GM12892 (cell line): ENCODE measurements at regions not wholly inside any gene's neighbourhood (a gene's known extent, or its start where the extent isn't known, plus 50 kb on each side); places are given as distances from the start of the nearest gene placed in this dataset.
"Not testable (repeated sequence)": the region's sequence is repeated elsewhere in the genome, so short reads cannot be mapped to it uniquely, and the experiment has no call there.

Source experiments
- DNase-seq: peaks from one replicate; pipeline ENCODE4 v3.0.0; 2011; ENCODE audit not compliant: insufficient read length
- FAIRE-seq: peaks from 2 replicates; lab custom pipeline; 2011; peaks lifted over from hg19 to GRCh38; lab: Jason Lieb, UNC
- POLR2A ChIP-seq: IDR thresholded peaks from 2 replicates; pipeline ENCODE4 v1.6.1; 2011; ENCODE audit warnings: low read depth, low read length, control low read depth
- POLR2AphosphoS5 ChIP-seq: IDR thresholded peaks from 2 replicates; pipeline ENCODE4 v1.6.1; 2011; ENCODE audit warnings: low read depth, low read length, control low read depth
- TAF1 ChIP-seq: IDR thresholded peaks from 2 replicates; pipeline ENCODE4 v1.6.1; 2011; ENCODE audit warnings: low read depth, mild to moderate bottlenecking, control low read depth, low read length, borderline replicate concordance

DNA sequence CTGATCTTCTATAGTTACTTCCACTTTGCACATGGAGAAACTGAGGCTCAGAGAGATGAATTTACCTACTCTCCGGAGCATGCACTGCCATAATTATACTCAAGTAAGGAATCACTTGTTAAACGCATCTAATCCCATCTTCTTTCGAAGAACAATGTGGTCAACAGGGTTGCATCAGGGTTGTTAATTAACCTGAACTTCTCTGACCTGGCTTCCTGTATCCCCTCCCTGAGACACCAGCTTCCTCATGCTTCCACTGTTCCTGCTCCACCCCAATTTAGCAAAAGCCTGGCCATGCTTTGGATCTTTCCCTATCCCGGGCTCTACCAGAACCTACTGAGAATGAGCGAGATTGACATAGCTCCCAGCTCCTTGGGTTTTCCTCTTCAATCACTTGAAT lies 136.7 kb downstream of the SMIM20 start:
- no peak for DNase-seq
- no peak for TF ChIP-seq POLR2A
- TF ChIP-seq TAF1 = no peak
- TF ChIP-seq POLR2AphosphoS5 = no peak
- FAIRE-seq = no peak

DNA sequence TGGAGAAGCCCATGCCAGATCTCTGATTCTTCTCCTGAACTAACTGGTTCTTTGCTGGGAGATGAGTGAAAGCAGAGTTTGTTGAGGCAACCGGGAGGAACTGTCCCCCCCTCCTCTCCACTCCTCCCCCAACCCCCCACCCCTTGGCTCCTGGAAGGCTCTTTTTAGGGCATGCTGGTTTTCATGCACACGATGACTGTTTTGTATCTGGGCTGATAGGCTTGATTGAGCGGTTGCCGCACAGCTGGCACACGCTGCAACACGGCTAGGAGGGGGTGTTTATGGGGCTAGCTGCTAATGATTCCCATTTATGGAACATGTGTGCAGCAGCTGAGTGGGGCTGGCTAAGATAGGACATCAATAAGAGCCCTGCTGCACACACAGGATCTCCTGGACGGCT lies 137.2 kb downstream of the SMIM20 start:
- FAIRE-seq = no peak
- no peak for TF ChIP-seq POLR2AphosphoS5
- no peak for TF ChIP-seq TAF1
- no peak for TF ChIP-seq POLR2A
- no peak for DNase-seq

DNA sequence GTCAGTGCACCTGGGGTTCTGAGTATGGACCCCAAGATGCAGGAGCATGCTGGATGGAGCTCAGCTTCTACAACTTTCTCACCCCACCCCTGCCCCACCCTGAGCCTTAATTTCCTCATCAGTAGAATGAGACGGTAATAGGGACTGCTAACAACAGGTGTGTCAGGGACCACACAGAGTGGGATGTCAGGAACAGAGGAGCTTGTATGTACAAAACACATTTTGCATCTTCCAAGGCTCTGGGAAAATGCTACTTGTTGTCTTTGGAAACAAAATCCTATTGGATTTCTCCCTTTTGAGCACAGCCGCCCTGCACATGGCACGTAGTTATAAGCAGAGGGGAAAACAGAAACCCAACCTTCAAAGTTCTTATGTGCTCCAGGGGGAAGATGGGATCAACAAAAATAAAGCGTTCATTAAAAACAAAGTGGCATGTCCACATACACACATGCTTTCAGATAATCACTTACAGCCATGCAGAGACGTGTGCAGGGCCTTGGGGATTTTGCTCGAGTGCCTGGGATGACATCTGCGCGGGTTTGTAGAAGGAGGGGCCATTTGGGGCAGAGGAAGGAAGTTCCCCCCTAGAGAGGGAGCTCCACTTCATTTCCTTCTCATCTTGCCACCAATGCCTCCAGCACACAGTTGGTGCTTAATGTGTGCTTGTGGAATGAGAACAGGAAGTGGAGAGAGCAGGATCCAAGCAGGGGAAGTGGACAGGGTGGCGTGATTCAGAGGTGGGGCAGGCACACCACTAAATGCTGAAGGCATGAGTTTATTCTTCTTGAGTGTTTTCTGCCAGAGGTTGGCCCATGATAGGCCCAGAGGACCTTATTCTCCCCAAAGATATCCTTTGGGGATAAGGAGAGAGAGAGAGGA lies 138.9 kb downstream of the SMIM20 start:
- TF ChIP-seq POLR2AphosphoS5 = no peak
- no peak for TF ChIP-seq TAF1
- TF ChIP-seq POLR2A = no peak
- FAIRE-seq (peak; percentile 33), DNase-seq (no peak)

DNA sequence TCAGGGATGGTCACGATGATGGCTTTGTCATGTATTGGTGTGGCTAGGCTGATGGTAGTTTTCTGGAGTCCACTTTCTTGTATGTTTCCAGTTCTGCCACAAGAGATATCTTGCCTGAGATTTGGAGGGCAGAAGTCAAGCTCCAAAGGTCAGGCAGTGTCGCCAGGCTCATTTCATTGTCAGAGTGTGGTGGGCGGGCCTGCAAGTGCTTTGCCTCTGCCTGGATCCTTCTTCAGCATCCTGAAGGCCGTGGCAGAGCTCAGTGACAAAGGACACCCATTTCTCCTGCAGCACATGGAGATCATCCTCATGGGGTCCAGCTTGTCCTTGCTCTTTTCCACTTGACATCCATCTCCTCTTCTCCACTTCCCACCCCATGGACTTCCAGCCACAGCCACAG lies 139.7 kb downstream of the SMIM20 start:
- TF ChIP-seq POLR2AphosphoS5 (no peak), POLR2A (no peak), TAF1 (no peak)
- FAIRE-seq = no peak

DNA sequence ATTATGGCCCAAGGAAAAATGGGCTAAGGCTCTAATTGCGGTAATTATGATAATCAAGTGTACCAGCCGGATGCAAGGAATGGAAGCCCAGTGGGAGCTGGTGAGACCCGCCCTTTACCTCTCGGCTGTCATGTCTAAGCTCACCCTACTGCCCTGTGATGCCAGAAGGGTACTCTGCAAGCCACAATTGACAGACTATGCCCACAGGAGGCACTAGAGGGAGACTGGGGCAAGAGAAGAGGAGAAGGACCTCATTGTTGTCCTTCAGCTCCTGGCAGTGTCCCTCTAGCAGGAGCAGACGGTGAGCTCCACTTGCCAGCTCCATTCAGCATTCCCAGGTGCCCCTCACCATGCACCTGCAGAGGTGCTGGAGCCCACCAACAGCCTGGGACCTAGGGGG lies 141.8 kb downstream of the SMIM20 start:
- TF ChIP-seq POLR2A = no peak
- TF ChIP-seq POLR2AphosphoS5 = no peak
- FAIRE-seq (no peak), DNase-seq (no peak)

More for the DNA sequence above, 139.7 kb downstream of the SMIM20 start:
- DNase-seq = no peak

DNA sequence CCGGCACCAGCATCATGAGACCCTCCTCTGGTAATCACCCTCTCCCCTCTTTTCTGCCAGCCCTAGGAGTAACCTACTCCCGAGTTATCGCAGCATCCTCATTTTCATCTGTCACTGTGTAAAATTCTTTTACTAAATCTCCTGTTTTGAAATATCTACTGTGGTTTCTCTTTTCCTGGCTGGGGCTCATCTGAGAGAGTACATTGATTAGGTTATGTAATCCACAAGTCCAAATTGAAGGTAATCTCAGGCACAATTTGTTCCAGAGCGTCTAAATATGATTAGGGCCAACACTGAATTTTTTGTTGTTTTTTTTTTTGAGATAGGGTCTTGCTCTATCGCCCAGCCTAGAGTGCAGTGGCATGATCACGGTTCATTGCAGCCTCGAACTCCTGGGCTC lies 142.4 kb downstream of the SMIM20 start:
- no peak for DNase-seq
- FAIRE-seq = no peak
- no peak for TF ChIP-seq POLR2AphosphoS5
- no peak for TF ChIP-seq POLR2A
- no peak for TF ChIP-seq TAF1

DNA sequence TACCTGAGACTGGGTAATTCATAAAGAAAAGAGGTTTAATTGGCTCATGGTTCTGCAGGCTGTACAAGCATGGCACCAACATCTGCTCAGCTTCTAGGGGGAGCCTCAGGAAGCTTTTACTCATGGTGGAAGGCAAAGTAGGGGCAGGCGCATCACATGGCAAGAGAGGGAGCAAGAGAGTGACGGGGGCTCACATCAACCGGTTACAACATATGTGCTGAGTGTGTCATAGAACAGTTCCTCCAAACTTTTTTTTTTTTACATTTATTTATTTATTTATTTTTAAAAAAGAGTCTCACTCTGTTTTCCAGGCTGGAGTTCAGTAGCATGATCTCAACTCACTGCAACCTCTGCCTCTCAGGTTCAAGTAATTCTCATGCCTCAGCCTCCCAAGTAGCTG lies 143.8 kb downstream of the SMIM20 start:
- FAIRE-seq, DNase-seq: not testable (repeated sequence)

DNA sequence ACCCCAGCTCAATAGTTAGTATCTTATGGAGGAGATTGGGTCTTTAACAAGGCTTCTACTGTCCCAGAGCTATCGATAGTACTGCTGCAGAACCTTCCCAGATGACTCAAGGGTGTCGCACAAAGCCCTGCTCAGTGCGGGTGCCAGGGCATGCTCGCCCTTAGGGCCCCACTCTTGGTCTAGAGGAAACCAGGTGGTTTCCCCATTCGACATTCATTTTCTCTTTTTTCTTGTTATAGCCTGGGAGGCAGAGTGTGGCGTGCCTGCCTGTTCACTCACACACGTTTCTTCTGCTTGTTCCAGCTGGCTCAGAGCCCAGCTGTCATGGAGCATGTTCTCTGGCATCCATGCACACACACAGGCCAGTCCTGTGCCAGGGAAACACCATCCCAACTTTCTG lies 144.5 kb downstream of the SMIM20 start:
- DNase-seq (no peak), FAIRE-seq (peak; percentile 89)
- TF ChIP-seq POLR2A (no peak), TAF1 (no peak), POLR2AphosphoS5 (no peak)

DNA sequence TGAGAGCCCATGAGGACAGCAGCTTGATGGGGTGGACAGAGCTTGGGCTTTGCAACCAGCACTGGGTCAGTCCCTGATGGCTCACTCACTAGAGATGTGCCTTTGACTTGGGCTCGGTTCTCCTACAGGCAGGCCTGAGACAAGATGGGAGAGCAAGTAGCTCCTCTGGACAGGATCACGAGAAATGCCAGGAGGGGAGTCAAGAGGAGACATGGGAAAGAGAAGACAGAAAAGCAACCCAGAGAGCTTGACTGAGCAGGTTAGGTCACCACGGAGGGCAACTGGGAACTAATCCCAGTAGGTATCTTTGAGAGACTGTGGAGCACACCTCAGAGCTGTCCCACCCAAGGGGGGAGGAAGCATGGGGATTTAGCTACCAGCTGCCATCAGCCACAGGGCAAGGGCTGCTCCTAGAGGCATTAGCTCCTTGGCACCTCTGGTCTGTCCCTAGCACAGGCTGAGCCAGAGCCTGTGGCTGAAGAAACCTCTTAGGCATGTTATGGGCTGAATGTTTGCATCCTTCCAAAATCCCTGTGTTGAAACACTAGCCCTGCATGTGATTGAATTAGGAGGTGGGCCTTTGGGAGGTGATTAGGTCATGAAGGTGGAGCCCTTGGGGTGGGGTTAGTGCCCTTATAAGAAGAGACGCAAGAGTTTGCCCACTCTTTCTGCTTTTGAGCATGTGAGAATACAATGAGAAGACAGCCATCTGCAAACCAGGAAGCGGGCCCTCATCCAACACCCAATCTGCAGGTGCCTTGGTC lies 145.6 kb downstream of the SMIM20 start:
- TF ChIP-seq TAF1 (no peak), POLR2A (no peak), POLR2AphosphoS5 (no peak)
- DNase-seq (no peak), FAIRE-seq (no peak)

DNA sequence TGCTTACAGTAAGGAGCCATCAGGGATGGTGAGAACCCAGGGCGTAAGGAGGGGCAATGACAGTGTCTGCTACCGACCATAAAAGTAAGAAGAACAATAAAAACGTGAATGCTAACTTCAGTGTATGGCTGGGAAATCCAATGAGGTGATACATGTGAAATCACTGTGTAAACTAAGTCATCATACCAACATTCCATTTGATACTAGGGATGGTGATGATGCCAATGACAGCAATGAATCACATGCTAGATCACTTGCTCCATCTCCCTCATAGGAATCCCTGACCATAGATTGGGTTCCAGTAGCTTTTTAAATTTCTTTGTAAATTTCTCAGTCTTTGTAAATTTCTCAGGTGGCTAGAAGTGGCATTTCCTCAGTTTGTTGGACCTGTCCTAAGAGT lies 146.3 kb downstream of the SMIM20 start:
- FAIRE-seq (peak; percentile 21), DNase-seq (no peak)
- TF ChIP-seq POLR2AphosphoS5 (no peak), POLR2A (no peak), TAF1 (no peak)

DNA sequence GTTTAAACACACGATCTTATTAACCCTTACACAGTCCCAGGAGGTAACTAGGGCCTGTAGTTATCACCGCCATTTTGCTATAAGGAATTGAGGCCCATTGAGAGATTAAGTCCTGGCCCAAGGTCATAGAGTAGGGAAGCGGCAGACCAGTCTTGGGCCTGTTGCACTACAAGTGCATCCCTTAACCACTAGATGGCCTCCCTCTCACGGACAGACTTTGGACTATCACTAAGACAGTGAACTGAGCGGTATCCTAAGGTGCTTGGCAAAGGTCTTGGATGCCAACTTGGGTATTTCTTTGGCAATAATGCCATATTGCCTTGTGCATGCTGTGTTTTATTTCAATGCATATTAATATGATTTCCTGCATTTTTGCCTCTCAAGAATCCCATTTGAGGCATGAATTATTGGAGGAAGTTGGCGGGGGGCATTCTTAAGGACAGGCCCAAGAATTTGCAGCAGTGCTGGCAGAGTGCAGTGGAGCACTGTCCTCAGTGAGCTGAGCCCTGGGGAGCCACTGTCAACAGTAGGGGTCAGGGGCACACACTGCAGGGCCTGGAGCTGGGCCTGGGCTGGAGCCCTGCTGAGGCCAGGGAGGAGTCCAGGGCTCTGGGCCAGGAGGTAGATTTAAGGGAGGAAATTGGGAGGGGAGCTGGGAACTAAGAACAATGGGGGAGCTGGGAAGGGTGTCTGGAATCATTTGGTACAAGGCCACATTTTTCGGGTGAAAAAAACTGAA lies 147.4 kb downstream of the SMIM20 start:
- DNase-seq = no peak
- TF ChIP-seq POLR2A = no peak
- no peak for TF ChIP-seq POLR2AphosphoS5
- no peak for TF ChIP-seq TAF1
- FAIRE-seq = peak; percentile 93

DNA sequence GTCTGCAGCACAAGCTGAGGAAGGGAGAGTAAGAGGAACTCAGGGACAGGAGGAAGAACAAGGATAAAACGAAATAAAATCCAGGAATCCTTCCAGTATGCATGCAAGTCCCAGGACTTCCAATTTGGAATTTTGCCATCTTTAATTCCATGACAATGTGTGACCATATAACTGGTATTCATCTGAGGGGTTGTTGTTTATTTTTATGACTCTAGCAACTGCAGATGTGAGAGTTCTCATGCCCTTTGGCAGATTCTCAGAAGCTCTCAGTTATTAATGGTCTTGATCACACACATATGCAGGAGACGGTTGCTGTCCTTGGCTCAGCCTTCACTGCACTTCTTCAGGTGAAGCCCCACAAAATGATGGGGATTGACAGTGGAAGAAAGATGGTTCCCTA lies 148.2 kb downstream of the SMIM20 start:
- DNase-seq (no peak), FAIRE-seq (no peak)
- no peak for TF ChIP-seq POLR2A

DNA sequence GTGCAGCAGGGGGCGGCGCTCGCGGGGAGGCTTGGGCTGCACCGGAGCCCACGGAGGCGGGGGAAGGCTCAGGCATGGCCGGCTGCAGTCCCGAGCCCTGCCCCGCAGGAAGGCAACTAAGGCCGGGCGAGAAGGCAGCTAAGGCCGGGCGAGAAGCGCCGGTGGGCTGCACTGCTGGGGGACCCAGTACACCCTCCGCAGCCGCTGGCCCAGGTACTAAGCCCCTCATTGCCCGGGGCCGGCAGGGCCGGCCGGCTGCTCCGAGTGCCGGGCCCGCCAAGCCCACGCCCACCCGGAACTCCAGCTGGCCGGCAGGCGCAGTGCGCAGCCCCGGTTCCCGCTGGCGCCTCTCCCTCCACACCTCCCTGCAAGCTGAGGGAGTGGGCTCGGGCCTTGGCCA lies 150.0 kb downstream of the SMIM20 start:
- FAIRE-seq, DNase-seq: not testable (repeated sequence)
